ENCODE measurements at regions not wholly inside any gene's neighbourhood (a gene's known extent, or its start where the extent isn't known, plus 50 kb on each side); places are given as distances from the start of the nearest gene placed in this dataset.

GRCh38 chr3:150097588-150097890 is 126.8 kb upstream of the PFN2 start:
- TF ChIP-seq CTCF (conservative IDR thresholded peaks at IDR 0.05; ENCODE audit: low read depth, low read length) (no peak), EZH2 (IDR thresholded peaks at IDR 0.05; ENCODE audit: borderline replicate concordance, low read depth, low read length, poor library complexity, severe bottlenecking) (no peak)
